GM18507 (cell line): ENCODE measurements at regions not wholly inside any gene's neighbourhood (a gene's known extent, or its start where the extent isn't known, plus 50 kb on each side); places are given as distances from the start of the nearest gene placed in this dataset.
"Not testable (repeated sequence)": the region's sequence is repeated elsewhere in the genome, so short reads cannot be mapped to it uniquely, and the experiment has no call there.

Experiments
- DNase-seq: peaks from one replicate; pipeline ENCODE4 v3.0.0; 2011; ENCODE audit warnings: low read depth; ENCODE audit not compliant: insufficient read length; ENCODE audit errors: extremely low spot score
- FAIRE-seq: peaks from 2 replicates; lab custom pipeline; 2011; peaks lifted over from hg19 to GRCh38; lab: Jason Lieb, UNC

GRCh38 chr4:130922955-130923354, 1827.0 kb downstream of the C4orf33 start:
- FAIRE-seq (no peak), DNase-seq (no peak)

DNA sequence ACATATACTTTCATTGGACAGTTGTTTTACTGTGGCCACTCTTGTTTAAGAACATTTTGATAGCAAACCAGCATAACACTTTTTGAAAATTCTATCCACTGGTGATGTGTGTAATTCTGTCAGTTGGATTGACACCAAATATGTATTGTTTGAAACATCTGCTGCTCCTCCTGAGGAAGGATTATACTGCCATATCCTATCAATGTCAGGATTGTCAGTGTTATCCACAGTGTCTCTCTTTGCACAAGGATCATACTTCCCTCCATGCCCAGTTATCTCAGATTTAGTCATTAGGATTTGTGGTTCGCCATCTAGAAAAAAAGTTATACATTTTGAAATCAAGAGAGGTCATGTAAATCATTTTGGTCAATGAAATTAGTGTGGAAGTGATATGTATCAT, 1859.6 kb downstream of the C4orf33 start:
- no peak for DNase-seq
- FAIRE-seq: no peak

DNA sequence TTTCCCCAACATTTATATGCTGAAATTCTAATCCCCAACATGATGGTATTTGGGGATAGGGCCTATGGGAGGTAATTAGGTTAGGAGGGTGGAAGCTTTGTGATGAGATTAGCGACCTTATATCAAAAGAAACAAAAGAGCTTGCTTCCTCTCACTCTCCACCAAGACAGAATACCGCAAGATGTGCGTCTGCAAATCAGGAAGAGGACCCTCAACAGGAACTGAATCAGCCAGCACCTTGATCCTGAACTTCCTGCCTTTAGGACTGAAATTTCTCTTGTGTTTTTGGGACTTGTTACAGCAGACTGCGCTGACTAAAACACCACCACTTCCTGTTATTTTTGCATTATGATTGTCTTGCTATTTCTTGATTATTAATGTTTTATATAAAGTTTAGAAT, 1889.4 kb downstream of the C4orf33 start:
- no peak for DNase-seq
- FAIRE-seq: no peak

GRCh38 chr4:130995988-130996387, 1900.0 kb downstream of the C4orf33 start:
- DNase-seq: no peak
- no peak for FAIRE-seq

- FAIRE-seq: no peak
- DNase-seq: no peak
Observed at GRCh38 chr4:131001371-131001770, 1905.4 kb downstream of the C4orf33 start.

DNA sequence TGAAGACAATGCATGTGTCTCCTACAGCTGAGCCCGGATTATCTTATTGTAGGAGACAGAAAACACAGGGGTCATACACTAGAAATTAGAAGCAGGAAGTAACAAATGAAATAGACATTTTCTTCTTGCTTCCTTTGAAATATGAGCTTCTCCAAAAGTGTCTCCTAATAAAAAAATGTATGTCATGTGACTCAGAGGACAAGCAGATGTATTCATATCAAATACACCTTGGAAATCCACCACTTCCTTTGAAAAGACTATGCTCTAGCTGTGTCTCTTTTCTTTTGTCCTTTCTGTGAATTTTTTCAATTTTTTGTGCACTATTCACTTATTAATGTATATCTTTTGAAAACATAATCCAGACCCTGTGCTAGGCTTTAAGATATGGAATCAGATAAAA, 1906.2 kb downstream of the C4orf33 start:
- FAIRE-seq: no peak
- no peak for DNase-seq

DNA sequence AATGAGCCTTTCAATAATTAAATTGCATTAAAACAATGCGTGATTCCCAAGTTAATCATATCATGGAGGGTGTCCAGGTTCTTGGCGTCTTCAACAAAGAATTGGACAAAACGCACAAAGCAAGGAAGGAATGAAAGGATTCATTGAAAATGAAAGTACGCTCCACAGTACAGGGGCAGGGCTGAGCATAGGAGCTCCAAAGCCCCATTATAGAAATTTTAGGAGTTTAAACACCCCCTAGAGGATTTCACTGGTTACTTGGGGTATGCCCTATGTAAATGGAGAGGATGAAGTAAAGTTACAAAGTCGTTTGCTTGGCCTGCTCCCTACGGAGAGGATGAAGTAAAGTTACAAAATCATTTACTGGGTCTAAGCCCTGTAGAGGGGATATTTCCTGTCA, 1910.4 kb downstream of the C4orf33 start:
- no peak for FAIRE-seq

GRCh38 chr4:131011961-131012360, 1916.0 kb downstream of the C4orf33 start:
- DNase-seq, FAIRE-seq: not testable (repeated sequence)

More for the DNA sequence above, 1910.4 kb downstream of the C4orf33 start:
- DNase-seq: no peak

- no peak for FAIRE-seq
- DNase-seq: no peak
Observed at GRCh38 chr4:131013226-131013625, 1917.3 kb downstream of the C4orf33 start.

DNA sequence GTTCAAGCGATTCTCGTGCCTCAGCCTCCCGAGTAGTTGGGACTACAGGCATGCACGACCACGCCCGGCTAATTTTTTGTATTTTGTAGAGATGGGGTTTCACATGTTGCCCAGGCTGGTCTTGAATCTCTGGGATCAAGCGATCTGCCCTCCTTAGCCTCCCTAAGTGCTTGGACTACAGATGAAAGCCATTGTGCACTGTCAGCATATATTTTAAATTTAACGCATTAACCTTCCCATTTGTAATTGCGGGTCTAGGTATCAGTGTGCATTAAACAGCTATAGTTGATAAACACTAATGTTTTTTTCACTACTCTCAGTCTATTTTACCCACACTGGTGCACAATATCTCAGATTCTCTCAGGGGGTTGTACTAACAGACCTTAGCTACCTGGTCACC, 1930.8 kb downstream of the C4orf33 start:
- no peak for DNase-seq
- no peak for FAIRE-seq

DNA sequence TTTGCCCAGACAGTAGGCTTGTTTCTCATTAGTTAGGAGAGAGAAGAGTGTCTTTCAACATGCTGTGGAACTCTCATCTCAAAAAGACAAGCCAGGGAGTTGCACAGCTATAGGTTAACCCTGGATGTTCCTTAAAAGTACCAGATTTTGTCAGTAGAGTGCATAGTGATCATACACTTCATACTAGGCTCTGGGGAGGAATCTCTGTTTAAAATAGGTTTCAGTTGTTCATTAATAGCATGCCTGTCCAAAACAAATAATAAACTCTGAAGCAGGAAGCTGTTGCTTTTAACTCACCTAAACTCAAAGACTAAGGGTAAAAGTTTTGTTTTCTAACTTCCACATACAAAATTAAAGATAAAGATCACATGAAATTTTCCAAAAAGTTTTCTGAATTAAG, 1948.4 kb downstream of the C4orf33 start:
- DNase-seq (no peak), FAIRE-seq (no peak)

DNA sequence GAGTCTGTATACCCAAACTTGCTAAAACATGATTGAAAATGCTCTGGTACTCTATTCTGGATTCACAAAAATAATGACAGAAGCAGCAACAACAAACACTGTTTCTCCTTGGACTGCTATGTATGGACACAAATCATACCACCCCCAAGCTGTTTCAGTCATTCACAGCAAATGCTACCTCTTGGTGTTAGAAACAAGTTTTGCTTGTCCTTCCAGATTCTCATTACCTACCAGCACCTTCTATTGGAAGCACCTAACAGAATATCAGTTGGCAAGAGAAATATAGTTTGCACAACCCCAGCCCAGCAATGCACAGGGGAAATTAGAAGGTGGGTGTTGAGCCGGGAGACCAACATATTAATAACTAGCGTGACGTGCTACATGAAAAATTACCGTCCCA, 1950.9 kb downstream of the C4orf33 start:
- DNase-seq: no peak
- no peak for FAIRE-seq

DNA sequence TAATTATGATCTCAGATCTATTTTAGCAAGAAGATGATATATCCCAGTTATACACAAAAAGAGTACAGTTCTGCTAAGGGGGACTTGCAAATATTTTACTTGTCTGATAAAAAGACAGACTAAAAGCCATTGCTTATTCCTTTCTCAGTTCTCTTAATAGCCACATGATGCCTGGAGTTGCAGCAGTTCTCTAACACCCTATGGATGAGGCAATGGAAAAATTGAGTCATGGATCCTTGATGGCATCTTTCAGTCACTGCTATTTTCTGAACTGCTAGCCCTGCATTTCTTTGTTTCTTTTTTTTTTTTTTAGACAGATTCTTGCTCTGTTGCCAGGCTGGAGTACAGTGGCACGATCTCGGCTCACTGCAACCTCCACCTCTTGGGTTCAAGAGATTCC, 1956.7 kb downstream of the C4orf33 start:
- DNase-seq (no peak), FAIRE-seq (no peak)

- FAIRE-seq (no peak), DNase-seq (no peak)
Observed at GRCh38 chr4:131054489-131055019, 1958.6 kb downstream of the C4orf33 start.

- DNase-seq (no peak), FAIRE-seq (no peak)
Observed at GRCh38 chr4:131061734-131062133, 1965.8 kb downstream of the C4orf33 start.

DNA sequence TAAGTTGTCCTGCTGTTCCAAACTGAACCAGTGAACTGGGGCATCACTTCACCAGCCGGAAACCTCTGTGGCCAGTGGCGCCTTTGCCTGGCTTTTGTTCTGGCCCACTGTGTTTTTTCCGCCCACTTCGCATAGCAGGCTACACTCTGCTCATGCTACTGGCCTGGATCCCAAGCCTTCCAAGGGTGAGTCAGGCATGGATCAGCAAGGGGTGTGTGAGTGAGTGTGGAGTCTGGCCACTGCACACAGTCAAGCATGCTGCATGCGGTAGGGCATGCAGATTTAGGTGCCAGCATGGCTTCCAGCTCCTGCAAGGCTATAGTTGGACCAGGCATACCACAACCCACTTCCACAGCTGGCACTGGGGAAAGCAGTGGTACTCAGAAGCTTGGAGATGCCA, 1967.9 kb downstream of the C4orf33 start:
- no peak for FAIRE-seq
- DNase-seq: no peak

- no peak for FAIRE-seq
- DNase-seq: no peak
Observed at GRCh38 chr4:131081069-131081468, 1985.1 kb downstream of the C4orf33 start.

DNA sequence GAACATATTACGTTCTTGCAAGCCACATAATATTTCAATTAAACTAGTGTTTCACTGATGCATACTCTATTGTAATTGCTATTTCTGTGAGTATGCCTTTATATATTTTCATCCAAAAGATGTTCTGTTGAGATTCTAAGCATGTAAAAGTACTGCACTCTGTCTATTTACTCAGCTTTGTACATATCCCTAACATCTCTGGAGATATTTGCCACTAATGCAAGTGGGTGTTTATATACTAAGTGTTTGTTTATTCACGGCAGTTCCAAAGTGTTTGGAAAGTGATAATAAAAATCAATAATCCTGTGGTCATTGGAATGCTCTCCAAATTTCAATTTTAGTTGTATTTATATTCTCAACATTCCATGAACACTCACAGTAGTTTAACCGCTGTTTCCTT, 1989.0 kb downstream of the C4orf33 start:
- DNase-seq (no peak), FAIRE-seq (no peak)

- no peak for DNase-seq
- FAIRE-seq: no peak
Observed at GRCh38 chr4:131091896-131092295, 1995.9 kb downstream of the C4orf33 start.

GRCh38 chr4:131093303-131093702, 1997.4 kb downstream of the C4orf33 start:
- DNase-seq (no peak), FAIRE-seq (no peak)

- no peak for DNase-seq
- FAIRE-seq: no peak
Observed at GRCh38 chr4:131098976-131099375, 2003.0 kb downstream of the C4orf33 start.

DNA sequence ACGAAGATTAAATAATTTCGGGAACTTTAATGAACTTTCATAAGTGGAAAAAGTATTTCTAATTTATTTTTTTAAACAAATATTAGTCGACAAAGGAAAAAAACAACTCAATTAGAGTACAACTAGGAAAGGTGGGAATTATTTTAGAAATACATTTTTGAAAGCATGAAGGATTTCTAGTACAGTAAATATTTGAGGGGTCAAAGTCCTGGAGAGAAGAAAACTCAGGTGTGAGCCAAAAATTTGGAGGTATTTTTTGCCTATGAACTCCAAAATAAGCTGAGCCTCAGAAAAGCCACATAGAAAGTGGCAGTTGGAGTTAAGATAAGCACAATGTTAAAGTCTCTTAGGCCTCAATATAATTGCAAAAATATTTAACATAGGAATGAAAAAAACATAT, 2017.3 kb downstream of the C4orf33 start:
- no peak for FAIRE-seq

More for the DNA sequence above, 2017.3 kb downstream of the C4orf33 start:
- no peak for DNase-seq
